ENCODE measurements at regions not wholly inside any gene's neighbourhood (a gene's known extent, or its start where the extent isn't known, plus 50 kb on each side); places are given as distances from the start of the nearest gene placed in this dataset.

DNA sequence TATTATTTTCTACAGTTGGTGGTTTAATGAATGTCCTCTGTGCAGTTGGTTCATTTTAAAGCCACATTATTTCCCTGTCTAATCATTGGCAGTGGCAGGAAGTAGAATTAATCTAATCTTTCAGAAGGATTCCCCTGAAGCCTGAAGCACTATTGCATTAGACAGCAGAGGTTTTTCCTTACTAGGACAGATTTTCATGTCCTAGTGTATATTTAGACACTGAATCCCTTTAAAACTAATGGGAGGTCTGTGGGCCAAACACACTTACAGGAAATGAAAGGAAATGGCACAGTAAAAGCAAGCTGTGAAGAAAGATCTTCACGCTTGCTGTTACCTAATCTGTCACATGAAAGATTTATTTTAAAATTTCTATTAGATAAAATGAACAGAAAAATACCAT is 165.2 kb downstream of the SLC39A8 start:
- intact Hi-C loops (cut with micrococcal nuclease) = no loop called here
- H3K36me3 ChIP-seq (ENCODE audit: low read depth, low read length) = no peaks in the 10 kb centered on the region
- ChIA-PET CTCF (no interaction called here), POLR2A (ENCODE audit: unreplicated experiment) (no interaction called here)
- H3K4me3 ChIP-seq (ENCODE audit: low read length) = no peak overlapping the region
- H2AFZ ChIP-seq (ENCODE audit: low read length) = no peak overlapping the region
- no peak overlapping the region for H3K4me2 ChIP-seq (ENCODE audit: low read length)
- H3K27ac ChIP-seq (ENCODE audit: low read length) = no peak overlapping the region
- no TSS peak for BruUV-seq (replicated peaks)
- H3F3A ChIP-seq (ENCODE audit: low read length, unreplicated experiment) = no peaks in the 10 kb centered on the region
- TF ChIP-seq EZH2phosphoT487 (IDR thresholded peaks at IDR 0.05; ENCODE audit: borderline replicate concordance, low read length) = no peak
- TF ChIP-seq EZH2 (IDR thresholded peaks at IDR 0.05; ENCODE audit: low read length, unreplicated experiment) = no peak
- TF ChIP-seq, protein P1, sequence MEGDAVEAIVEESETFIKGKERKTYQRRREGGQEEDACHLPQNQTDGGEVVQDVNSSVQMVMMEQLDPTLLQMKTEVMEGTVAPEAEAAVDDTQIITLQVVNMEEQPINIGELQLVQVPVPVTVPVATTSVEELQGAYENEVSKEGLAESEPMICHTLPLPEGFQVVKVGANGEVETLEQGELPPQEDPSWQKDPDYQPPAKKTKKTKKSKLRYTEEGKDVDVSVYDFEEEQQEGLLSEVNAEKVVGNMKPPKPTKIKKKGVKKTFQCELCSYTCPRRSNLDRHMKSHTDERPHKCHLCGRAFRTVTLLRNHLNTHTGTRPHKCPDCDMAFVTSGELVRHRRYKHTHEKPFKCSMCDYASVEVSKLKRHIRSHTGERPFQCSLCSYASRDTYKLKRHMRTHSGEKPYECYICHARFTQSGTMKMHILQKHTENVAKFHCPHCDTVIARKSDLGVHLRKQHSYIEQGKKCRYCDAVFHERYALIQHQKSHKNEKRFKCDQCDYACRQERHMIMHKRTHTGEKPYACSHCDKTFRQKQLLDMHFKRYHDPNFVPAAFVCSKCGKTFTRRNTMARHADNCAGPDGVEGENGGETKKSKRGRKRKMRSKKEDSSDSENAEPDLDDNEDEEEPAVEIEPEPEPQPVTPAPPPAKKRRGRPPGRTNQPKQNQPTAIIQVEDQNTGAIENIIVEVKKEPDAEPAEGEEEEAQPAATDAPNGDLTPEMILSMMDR (conservative IDR thresholded peaks at IDR 0.05; ENCODE audit: low read depth, low read length) = no peak
- ATAC-seq (no peak), DNase-seq (no peak)
- no peaks in the 10 kb centered on the region for H3K27me3 ChIP-seq (ENCODE audit: low read length)
- H3K9me2 ChIP-seq (replicated peaks; ENCODE audit: low read length) = no peaks in the 10 kb centered on the region
- H3K79me2 ChIP-seq (ENCODE audit: low read length) = no peaks in the 10 kb centered on the region
- H4K20me1 ChIP-seq (ENCODE audit: low read length) = no peaks in the 10 kb centered on the region
- no peaks in the 10 kb centered on the region for H3K4me1 ChIP-seq (ENCODE audit: insufficient read depth, low read length)
- no peaks in the 10 kb centered on the region for H3K9me3 ChIP-seq (ENCODE audit: low read length)
- no peak overlapping the region for H3K9ac ChIP-seq (ENCODE audit: low read length)

DNA sequence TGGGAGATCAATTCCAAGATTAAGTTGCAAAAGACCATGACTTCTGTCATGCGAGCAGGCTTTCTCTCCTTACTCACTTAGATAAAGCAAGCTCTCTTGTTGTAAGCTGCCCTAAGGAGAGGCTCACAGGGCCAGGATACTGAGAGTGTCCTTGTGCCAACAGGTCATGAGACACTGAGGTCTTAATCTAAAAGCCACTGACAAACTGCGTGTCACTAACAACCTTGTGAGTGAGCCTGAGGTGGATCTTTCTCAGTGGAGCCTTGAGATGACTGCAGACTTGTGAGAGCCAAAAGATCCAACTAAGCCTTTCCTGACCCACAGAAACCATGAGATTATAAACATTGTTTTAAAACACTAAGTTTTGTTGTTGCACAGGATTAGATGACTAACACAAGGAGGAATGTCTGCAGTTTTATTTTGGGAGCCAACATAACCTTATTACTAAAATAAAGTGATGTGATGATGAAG is 170.5 kb downstream of the SLC39A8 start:
- Histone ChIP-seq H3K9me2 (replicated peaks; ENCODE audit: low read length) (no peaks in the 10 kb centered on the region), H4K20me1 (ENCODE audit: low read length) (no peaks in the 10 kb centered on the region), H3K4me1 (ENCODE audit: insufficient read depth, low read length) (no peaks in the 10 kb centered on the region), H3K27ac (ENCODE audit: low read length) (no peak overlapping the region), H3K79me2 (ENCODE audit: low read length) (no peaks in the 10 kb centered on the region), H3K4me3 (ENCODE audit: low read length) (no peak overlapping the region), H3K27me3 (ENCODE audit: low read length) (no peaks in the 10 kb centered on the region), H3K9me3 (ENCODE audit: low read length) (no peaks in the 10 kb centered on the region), H2AFZ (ENCODE audit: low read length) (no peak overlapping the region), H3K9ac (ENCODE audit: low read length) (no peak overlapping the region), H3K4me2 (ENCODE audit: low read length) (no peak overlapping the region), H3F3A (ENCODE audit: low read length, unreplicated experiment) (no peaks in the 10 kb centered on the region), H3K36me3 (ENCODE audit: low read depth, low read length) (no peaks in the 10 kb centered on the region)
- intact Hi-C loops (cut with micrococcal nuclease) = no loop called here
- CTCF ChIA-PET = no interaction called here
- no TSS peak for BruUV-seq (replicated peaks)
- peak; percentile 32 for DNase-seq
- ATAC-seq = peak; percentile 24
- POLR2A ChIA-PET (ENCODE audit: unreplicated experiment) = no interaction called here
- TF ChIP-seq, protein P1 (conservative IDR thresholded peaks at IDR 0.05; ENCODE audit: low read depth, low read length) = no peak
- TF ChIP-seq EZH2 (IDR thresholded peaks at IDR 0.05; ENCODE audit: low read length, unreplicated experiment) = no peak
- TF ChIP-seq EZH2phosphoT487 (IDR thresholded peaks at IDR 0.05; ENCODE audit: borderline replicate concordance, low read length) = no peak

DNA sequence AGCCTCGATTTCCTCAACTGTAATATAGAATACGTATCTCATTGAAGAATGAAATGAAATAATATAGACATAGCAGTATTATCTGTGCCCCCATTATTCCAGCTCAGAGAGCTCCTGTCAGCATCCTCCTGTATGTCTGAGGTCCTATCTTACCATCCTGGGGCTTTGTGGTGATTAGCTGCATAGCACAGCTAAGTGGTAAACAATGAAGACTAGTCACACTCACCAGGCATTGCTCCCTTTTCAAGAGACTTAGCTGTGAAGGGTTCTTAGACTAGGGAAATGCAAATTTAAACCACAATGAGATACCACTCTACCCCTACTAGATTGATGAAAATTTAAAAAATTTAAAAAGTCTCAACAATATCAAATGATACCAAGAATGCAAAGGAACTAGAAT is 172.9 kb downstream of the SLC39A8 start:
- Histone ChIP-seq H4K20me1 (ENCODE audit: low read length) (no peaks in the 10 kb centered on the region), H3K79me2 (ENCODE audit: low read length) (no peaks in the 10 kb centered on the region), H3K27me3 (ENCODE audit: low read length) (no peaks in the 10 kb centered on the region), H3K9ac (ENCODE audit: low read length) (no peak overlapping the region), H3K4me1 (ENCODE audit: insufficient read depth, low read length) (no peaks in the 10 kb centered on the region), H3K36me3 (ENCODE audit: low read depth, low read length) (no peaks in the 10 kb centered on the region), H3K9me3 (ENCODE audit: low read length) (no peaks in the 10 kb centered on the region), H3K9me2 (replicated peaks; ENCODE audit: low read length) (no peaks in the 10 kb centered on the region), H2AFZ (ENCODE audit: low read length) (no peak overlapping the region), H3F3A (ENCODE audit: low read length, unreplicated experiment) (no peaks in the 10 kb centered on the region), H3K27ac (ENCODE audit: low read length) (no peak overlapping the region), H3K4me2 (ENCODE audit: low read length) (no peak overlapping the region), H3K4me3 (ENCODE audit: low read length) (no peak overlapping the region)
- no TSS peak for BruUV-seq (replicated peaks)
- ChIA-PET POLR2A (ENCODE audit: unreplicated experiment) (no interaction called here), CTCF (no interaction called here)
- DNase-seq (no peak), ATAC-seq (no peak)
- TF ChIP-seq EZH2 (IDR thresholded peaks at IDR 0.05; ENCODE audit: low read length, unreplicated experiment) = no peak
- no peak for TF ChIP-seq EZH2phosphoT487 (IDR thresholded peaks at IDR 0.05; ENCODE audit: borderline replicate concordance, low read length)
- TF ChIP-seq, protein P1 (conservative IDR thresholded peaks at IDR 0.05; ENCODE audit: low read depth, low read length) = no peak
- intact Hi-C loops (cut with micrococcal nuclease) = no loop called here

Measured in PC-3 (cell line).